Inferior parietal cortex (tissue), 1 donor: ENCODE measurements at regions not wholly inside any gene's neighbourhood (a gene's known extent, or its start where the extent isn't known, plus 50 kb on each side); places are given as distances from the start of the nearest gene placed in this dataset.

Source experiments
- DNase-seq: peaks from one replicate; pipeline ENCODE4 v3.0.0-alpha.2; 2016; ENCODE audit errors: extremely low spot score

DNA sequence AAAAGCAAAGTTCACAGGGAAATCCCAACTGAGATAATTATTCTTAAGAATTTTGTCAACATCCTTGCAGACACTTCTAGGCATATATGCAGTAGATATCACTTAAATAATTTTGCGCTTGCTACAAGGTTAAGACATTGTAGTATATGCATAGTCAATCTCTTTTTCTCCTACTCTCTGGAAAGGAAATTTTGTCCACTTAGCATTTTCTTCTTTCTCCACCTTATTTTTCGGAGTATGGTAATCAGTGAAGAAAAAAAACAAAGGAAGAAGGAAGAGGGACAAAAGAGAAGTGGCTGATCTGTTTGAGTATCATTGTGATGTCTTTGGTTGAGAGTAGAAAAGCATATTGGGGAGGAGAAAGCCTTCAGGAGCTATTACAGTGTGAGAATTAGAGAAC, 104.6 kb downstream of the LACC1 start:
- no peak for DNase-seq

DNA sequence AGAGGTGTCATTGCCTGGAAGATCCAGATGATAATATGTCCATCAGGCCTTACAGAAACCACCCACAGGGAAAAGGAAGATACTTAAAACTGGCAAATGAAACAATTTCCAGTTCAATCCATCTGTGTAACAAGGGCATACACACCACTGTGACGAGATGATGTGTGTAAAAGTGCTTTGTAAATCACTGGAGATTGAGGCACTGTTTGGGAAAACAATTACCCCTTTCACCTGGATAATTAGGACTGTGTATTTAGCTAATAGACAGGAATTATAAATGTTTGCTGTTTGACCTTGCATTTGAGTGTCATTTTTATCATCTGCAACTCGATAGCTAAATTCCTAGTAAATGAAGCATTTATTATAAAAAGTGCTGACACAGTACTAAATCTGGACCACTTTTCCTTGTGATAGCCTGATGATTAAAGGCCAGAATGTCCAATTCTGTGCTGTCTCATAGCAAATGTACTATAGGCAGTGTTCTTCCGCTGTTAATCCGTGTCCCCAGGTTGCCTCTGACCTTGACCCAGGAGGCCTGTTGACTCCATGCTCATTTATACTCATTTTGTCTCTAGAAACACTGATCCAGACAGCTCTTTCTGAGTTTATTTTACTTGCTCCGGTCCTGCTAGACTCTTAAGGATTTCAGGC, 105.8 kb downstream of the LACC1 start:
- DNase-seq = no peak

DNA sequence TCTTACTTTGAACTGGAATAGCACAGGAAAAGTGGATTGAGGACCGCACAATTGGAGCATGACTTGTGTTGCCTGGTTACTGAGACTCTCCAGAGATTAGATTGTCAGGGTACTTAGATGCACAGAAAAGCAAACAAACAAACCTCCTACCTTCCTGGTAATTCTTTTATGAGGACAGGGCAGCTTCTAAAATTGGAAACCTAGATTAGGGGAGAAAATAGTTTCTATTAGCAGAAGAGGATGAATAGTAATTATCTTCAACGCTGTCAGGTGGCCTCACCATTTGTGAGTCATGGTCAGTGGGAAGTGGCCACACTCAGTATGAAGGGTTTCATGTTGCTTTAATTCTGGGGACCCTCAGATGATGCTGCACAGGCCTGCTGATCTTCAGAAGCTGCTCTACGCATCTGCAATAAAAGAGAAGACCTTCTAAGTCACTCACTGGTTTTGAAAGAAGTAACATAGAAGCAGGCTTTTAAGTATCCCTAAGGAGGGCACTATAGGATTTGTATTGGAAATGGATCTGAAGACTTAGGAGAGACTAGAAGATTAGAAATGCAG, 106.8 kb downstream of the LACC1 start:
- DNase-seq = no peak

DNA sequence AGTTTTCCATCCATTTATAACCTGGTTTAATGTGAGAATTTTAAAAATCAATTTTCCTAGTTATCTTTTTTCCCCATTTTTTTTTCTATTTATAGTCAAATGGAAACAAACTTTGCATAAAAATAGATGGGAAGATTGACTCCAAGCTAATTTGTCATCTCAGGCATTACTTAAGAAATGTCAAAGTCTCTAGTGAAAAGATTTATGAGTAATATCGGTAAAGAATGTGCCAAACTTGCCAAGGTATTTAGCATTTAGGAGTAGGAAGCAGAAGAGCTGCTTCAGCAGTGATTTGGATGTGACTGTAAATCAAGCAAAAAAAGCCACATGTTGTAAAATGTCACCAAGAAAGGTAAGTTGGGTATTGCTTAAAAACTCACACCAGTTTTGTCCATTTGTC, 108.6 kb downstream of the LACC1 start:
- DNase-seq = no peak

DNA sequence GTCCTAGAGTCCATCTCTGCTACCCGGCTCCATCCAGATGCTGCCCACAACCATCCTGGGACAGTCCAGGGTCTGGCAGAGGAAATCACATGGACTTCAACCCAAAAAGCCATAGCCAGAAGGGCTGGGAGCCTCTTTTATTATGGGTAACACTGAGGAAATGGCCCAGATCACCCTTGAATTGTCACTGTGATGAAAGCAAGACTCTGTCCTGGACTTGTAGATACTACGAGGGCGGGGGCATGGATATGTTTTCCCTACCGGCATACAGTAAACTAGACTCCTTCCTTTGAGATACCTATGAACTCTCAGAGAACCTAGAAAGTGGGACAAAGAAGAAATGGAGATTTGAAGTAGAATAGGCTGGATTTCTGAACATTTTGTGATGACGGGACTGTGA, 110.3 kb downstream of the LACC1 start:
- no peak for DNase-seq

DNA sequence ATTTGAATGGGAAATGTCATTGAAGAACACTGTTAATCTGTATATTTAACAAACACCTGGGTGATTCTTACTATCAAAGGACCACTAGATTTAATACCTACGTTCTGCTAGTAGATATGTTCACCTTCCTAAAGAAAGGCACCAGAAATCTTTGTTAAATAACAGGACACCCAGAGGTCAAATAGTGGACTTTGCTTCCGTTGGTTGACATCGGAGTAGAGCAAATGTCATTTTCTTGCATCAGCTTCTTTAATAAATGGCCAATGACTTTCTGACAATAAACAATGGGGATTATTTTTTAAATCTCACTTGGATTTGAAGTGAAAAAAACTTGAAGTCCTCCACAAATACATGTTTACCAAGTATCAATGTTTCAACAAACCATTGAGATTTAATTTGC, 111.1 kb downstream of the LACC1 start:
- DNase-seq = no peak

DNA sequence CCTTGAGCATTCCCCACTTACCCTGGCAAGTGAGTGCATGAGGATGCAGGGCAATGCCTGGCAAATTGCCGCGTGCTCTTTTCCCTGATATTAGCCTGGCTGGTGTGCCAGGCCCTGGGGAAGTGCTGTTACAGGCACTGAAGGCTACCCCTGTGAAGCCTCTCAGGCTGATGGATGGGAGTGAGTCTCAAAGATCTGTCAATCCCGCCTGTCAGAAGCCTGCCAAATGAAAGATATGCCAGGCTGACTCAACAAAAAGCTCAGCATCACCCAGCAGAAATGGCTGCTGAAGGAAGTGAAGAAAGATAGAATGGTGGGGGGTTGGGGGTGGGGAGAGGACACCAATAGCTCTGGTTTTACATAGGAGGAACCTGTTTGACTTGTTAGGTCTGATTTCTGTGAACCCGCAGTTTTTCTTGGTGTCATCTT, 112.1 kb downstream of the LACC1 start:
- no peak for DNase-seq

DNA sequence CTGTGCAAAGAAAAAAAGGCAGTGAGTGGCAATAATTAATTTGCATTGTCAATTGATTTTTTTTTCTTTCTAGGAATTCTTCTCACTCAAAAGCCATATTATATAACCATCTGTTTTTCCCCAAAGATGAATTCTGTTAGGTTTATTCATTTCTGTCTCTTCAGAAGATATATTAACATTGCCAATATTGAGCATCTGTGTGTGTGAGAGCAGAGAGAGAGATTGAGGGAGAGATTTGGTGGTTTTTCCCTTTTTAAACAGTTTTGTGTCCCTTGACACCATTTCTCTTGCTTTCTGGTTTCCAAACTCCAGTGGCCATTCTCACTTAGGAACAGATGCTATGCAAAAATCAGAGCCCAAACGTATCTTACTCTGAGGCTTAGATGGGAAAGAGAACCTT, 112.5 kb downstream of the LACC1 start:
- no peak for DNase-seq

DNA sequence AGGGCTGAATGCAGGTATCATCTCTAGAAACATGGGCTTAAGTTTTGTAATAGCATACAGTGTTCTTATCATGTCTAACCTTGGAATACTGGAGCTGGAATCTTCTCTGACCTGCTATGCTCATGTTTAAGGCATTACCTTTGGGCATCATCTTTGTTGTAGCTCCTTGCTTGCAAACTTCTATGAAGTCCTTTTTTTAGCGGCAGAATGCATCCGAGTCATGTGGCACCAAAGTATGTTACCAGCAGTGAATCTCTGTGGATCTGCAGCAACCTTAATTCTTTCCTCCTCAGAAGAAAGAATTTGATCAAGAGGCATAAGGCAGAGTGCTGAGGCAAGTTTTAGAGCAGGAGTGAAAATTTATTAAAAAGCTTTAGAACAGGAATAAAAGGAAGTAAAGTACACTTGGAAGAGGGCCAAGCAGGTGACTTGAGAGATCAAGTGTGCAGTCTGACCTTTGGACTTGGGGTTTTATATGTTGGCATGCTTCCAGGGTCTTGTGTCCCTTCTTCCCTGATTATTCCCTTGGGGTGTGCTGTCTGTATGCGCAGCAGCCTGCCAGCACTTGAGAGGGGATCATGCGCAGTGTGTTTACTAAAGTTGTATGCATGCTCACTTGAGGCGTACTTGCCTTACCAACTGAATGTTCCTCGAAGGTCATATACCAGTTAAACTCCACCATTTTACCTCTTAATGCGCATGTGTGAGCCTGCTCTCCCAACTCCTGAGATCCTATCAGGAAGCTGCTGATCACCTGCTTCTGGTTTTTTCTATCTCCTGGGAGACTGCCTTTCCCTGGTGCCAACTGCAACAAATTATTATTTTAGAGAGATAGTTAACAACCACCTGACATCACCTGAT, 115.5 kb downstream of the LACC1 start:
- no peak for DNase-seq

DNA sequence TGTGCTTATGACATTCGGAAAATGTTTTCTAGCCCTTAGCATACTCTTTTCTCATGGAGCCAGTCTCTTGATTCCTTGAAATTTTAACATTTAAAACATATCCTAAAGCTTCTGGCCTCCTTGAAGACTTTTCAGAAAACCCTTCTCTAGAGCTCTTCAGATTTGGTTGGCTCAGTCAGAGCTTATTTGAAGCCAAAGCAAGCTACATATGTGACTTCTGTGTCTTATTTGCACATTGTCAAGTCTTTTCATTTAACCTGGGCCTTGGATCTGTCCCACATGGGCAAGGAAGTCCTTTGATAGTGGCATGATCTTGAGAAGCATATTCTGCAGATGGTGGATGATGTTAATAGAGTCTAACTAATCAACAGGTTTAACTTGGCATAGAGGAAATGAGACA, 116.5 kb downstream of the LACC1 start:
- DNase-seq = no peak

DNA sequence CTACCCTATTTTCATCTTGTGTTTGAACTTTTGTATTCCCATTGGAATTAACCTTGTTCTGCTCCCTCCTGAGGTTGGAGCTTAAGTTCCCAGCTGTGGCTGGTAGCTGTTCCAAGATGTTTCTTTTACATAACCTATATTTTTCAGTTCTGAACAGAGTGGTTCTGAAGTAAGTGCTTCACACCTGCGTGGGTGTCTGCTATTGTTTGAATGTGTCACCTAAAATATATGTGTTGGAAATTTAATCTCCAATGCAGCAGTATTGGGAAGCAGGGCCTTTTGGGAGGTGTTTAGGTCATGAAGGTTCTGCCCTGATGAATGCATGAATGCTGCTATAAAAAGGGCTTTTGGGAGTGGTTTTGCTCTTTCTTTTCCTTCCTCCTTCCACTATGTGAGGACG, 123.8 kb downstream of the LACC1 start:
- no peak for DNase-seq

DNA sequence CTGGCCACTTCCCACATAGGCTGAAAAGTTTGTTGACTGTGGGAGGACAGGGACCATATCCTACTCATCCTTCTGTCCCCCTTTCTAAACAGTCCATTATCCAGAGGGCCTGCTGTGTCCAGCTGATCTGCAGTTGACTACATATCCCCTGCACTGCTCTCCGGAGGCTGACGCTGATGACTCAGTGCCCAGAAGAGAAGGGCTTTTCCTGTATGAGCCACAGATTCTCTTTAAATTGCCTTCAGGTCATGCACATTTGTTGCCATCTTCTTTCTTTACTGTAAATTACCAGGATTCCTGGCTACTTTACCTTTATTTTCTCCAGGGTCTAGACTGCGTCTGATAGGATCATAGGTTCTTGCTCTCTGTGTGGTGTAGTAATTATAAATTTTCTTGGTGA, 125.2 kb downstream of the LACC1 start:
- DNase-seq = no peak

DNA sequence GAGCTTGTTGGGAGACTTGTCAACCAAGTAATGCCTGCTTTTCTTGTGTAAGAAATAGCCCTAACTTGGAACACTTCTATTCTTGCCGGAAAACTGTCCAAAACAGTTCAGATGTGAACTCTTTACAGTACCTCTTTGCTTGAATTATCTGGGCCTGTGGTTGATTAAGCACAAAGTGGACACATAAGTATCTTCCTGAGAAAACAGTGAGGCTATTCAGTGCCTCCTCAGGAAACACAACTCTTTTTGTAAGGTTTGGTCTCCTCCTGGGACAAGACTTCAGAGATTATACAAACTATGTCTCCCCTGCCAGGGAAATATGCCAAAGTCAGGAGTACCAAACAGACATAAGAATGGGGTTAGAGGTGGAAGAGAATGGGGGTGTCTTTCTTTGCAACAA, 127.7 kb downstream of the LACC1 start:
- DNase-seq = no peak

DNA sequence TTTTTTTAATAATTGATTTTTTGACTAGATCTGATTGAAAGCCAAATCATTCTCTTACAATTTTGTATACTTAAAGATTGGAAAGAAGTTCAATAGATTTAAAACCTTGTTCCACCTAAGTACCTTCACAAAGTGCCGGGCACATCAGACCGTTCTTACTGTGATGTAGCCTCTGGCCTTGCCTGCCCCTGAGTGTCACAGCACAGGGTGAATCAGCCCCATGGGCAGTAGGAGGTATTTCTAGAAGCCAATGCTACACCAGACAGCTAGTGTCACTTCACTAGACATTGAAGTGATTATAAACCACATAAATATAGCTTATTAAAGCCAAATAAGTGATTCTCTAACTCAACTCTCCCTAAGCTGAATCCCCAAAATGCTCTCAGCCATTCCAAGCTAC, 131.3 kb downstream of the LACC1 start:
- no peak for DNase-seq

DNA sequence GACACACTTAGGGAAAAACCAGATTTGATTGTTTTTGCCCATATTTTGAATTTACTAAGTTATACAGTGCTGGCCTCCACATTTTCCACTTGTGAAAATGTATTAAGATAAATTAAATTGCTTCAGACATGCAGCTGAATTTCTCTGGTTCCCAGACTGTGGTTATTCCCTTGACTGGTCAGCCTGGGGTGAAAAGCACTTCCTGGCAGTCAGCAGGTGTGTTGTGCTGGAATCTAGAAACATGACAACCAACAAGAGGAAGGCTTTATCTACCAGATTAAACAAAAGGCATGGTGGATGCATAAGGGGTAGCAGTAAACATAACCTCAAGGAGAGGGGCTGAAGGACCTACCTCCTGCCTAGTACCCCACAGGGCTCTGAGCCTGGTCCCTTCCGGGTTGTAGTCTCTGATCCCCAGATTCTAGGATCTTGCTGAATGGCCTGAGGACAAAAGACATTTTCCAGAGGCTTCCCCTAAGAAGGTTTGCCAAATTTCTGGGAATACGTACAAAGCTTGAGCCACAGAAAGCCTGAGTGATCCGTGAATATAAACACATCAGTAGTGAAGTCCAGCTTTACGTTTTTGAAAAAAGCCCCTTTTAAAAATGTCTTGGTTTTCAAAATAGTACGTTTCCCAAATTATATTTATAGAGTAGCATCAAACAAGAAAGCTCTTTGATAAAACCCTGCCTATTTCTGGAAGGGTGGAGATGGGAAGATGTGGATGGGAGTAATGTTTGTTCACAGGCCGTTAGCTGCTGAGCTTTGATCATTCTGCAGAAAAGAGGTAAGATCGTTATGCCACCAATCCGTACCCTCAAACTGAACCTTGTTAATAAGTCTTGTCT, 133.4 kb downstream of the LACC1 start:
- DNase-seq = no peak

DNA sequence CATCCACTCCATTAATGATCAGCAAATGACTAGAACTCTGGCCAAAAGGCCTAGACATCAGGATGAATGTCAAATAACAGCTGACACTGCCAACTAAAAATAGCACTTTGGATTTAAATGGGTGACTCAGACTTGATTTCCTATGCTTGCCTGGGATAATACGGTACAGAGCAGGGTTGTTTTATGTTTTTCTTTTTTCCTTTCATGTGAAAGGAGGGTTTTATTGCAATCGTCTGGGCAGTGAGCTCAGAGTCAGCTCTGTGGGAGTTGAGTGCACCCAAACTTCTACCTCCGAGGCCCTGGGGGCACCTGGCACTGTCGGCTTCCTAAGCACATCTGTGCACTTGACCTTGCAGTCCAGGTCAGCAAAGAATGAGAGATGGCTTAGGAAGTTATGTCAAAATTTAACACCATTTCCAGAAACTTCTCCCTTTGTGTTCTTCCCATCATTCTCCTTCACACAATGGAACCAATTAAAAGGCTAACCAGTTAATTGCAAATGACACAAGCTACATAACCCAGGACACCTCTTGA, 134.1 kb downstream of the LACC1 start:
- DNase-seq = peak; percentile 22

DNA sequence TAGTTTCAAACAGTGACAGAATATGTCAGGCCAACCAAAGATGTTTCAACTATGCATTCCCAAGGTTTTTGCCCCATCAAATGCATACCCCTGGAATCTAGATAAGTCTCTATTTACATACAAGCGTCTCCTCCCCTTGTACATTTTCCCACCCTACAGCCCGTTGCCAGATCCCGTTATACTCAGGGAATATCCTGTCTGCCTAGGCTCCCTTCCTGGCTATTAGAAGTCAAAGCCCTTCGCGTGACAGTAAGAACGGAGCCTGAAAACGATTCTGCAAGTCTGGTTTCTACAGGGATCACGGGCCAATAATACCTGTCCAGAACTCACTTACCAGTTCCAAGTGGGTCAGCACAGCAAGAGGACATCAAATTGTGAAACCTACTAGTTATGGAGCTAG, 134.8 kb downstream of the LACC1 start:
- no peak for DNase-seq

DNA sequence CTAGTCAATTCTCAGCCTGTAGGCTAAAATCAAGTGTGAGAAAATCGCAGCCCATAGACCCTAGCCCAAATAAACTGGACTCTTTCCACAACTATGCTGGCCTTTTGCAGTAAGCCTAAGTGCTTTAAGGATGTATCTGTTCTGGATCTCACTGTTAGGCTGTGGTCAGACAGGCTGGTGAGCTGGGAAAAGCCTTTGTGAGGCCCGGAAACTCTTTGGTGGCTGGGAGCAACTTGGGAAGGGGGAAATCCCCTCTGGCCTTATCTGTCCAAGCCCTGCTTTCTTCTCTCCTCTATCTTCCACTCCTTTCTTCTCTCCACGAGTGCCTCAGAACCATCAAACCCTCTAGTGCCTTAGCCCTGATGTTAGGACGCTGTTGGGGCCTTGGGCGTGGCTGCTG, 135.4 kb downstream of the LACC1 start:
- no peak for DNase-seq

DNA sequence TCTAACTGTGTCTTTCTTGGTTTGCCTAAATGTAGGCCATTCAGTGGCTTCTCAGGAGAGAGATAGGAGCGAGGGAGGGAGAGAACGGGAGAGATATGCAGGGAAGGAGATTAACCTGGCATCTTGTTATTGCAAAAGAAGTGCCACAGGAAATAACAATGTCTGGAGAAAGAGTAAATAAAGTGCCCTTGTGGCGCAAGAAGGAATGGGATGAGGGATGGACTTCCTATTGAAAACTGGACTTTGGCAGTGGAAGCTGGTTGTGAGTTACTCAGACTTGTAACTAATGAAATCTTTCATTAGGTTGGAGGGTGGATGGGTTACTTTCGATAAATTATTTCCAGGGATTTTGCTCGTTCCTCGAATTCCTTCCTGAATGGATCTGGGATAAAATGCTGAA, 136.1 kb downstream of the LACC1 start:
- no peak for DNase-seq

DNA sequence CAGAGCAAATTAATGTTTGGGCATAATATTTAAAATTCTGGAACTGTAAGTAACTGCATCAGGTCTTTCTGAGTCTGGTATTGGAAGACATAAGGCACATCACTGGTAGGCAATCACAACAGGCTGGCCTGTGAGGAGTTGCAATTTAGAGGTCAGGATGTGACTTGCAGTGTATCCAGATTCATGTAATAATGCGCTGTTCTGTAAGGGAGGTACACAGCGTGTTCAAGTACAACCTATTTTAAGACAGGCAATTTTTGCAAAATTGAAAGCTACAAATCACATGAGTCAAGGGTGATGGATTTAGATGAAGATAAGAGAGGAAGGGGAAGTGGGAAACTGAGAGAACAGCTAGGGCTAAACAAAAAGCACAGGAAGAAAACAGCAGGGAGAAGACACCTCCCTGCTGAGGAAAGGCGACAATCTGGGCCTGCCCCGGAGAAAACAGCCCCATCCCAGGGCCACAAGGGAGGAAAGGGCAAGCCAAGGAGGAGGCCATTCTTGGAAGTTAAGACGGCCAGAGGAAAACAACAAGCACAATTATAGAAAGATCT, 138.1 kb downstream of the LACC1 start:
- DNase-seq = no peak

DNA sequence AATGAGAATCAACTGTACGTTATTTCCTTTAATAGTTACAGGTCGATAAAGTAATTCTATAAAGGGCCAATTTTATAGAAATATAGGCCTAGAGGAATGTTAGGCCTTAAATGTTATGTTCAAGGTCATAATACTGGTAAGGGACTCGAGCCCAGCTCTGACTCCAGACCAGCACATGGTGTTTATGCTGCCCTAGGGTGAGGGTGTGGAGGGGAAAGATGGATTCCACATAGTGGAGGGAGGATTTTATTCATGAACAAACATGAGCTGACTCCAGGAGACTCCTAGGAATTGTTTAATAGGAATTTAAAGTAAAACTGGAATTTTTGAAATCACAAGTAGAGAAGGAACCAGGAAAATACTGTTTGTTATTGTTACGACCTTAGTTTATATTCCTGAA, 139.9 kb downstream of the LACC1 start:
- DNase-seq = no peak

DNA sequence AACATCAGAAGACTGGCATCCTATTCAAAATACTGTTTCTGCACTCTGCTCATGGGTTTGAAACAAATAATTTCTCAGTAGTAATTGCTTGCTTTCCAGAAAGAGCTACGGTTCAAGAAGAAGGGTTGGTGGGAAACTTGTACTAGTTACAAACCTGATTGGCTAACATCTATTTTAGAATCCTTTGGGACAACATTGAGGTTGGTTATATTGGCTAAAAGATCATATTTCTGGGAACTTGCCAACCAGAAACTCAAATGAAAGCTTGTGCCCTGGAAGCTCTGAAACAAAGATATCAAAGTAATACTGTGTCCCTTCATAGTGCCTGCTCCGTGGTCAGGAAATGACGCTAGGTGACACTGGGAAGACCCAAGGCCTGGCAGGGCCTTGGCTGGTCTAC, 141.7 kb downstream of the LACC1 start:
- DNase-seq = no peak
